ENCODE measurements at regions not wholly inside any gene's neighbourhood (a gene's known extent, or its start where the extent isn't known, plus 50 kb on each side); places are given as distances from the start of the nearest gene placed in this dataset.

- Histone ChIP-seq H3K4me3 (ENCODE audit: low read depth, low read length) (no peak overlapping the region), H3K27me3 (ENCODE audit: control insufficient read depth, insufficient read depth, low read length) (no peaks in the 10 kb centered on the region), H3K36me3 (ENCODE audit: control insufficient read depth, insufficient read depth, low read length) (no peaks in the 10 kb centered on the region)
- DNase-seq (ENCODE audit: low read depth) = no peak
- TF ChIP-seq CTCF (IDR thresholded peaks at IDR 0.05; ENCODE audit: insufficient read depth, low read length, poor library complexity, severe bottlenecking) = no peak
Measured at GRCh38 chr3:56917361-56918110, 115.8 kb upstream of the ARHGEF3 start.

GRCh38 chr3:56916716-56917360 is 115.1 kb upstream of the ARHGEF3 start:
- H3K4me3 ChIP-seq (ENCODE audit: low read depth, low read length) = no peak overlapping the region
- DNase-seq (ENCODE audit: low read depth) = no peak
- TF ChIP-seq CTCF (IDR thresholded peaks at IDR 0.05; ENCODE audit: insufficient read depth, low read length, poor library complexity, severe bottlenecking) = no peak

GRCh38 chr3:56915966-56916586 is 114.3 kb upstream of the ARHGEF3 start:
- no peak for DNase-seq (ENCODE audit: low read depth)
- TF ChIP-seq CTCF (IDR thresholded peaks at IDR 0.05; ENCODE audit: insufficient read depth, low read length, poor library complexity, severe bottlenecking) = no peak
- Histone ChIP-seq H3K27me3 (ENCODE audit: control insufficient read depth, insufficient read depth, low read length) (no peaks in the 10 kb centered on the region), H3K4me3 (ENCODE audit: low read depth, low read length) (no peak overlapping the region), H3K36me3 (ENCODE audit: control insufficient read depth, insufficient read depth, low read length) (no peaks in the 10 kb centered on the region)

More at GRCh38 chr3:56916716-56917360, 115.1 kb upstream of the ARHGEF3 start:
- H3K36me3 ChIP-seq (ENCODE audit: control insufficient read depth, insufficient read depth, low read length) = no peaks in the 10 kb centered on the region
- H3K27me3 ChIP-seq (ENCODE audit: control insufficient read depth, insufficient read depth, low read length) = no peaks in the 10 kb centered on the region

- no peaks in the 10 kb centered on the region for H3K36me3 ChIP-seq (ENCODE audit: control insufficient read depth, insufficient read depth, low read length)
- H3K4me3 ChIP-seq (ENCODE audit: low read depth, low read length) = no peak overlapping the region
- no peak for DNase-seq (ENCODE audit: low read depth)
- no peaks in the 10 kb centered on the region for H3K27me3 ChIP-seq (ENCODE audit: control insufficient read depth, insufficient read depth, low read length)
- no peak for TF ChIP-seq CTCF (IDR thresholded peaks at IDR 0.05; ENCODE audit: insufficient read depth, low read length, poor library complexity, severe bottlenecking)
Measured at GRCh38 chr3:56914646-56915045, 112.9 kb upstream of the ARHGEF3 start.

- no peak for DNase-seq (ENCODE audit: low read depth)
- Histone ChIP-seq H3K4me3 (ENCODE audit: low read depth, low read length) (no peak overlapping the region), H3K27me3 (ENCODE audit: control insufficient read depth, insufficient read depth, low read length) (no peaks in the 10 kb centered on the region), H3K36me3 (ENCODE audit: control insufficient read depth, insufficient read depth, low read length) (no peaks in the 10 kb centered on the region)
- TF ChIP-seq CTCF (IDR thresholded peaks at IDR 0.05; ENCODE audit: insufficient read depth, low read length, poor library complexity, severe bottlenecking) = no peak
Measured at GRCh38 chr3:56911363-56911762, 109.6 kb upstream of the ARHGEF3 start.

All from kidney epithelial cell (primary cell).